IMR-90 (cell line): ENCODE measurements at regions not wholly inside any gene's neighbourhood (a gene's known extent, or its start where the extent isn't known, plus 50 kb on each side); places are given as distances from the start of the nearest gene placed in this dataset.

Experiments
- ATAC-seq: fragments of 200-7000 bp; cut with Tn5 transposase; 2 replicates; pipeline ENCODE4 v1.9.1; 2020; ENCODE audit warnings: low read depth, mild to moderate bottlenecking, moderate library complexity
- BruUV-seq: library from RNA; stranded (reverse); fragments of 400-500 nt; replicated peaks from 2 replicates; lab custom pipeline; 2021; lab: Mats Ljungman, UMichigan
- CTCF ChIA-PET: fragments of 300-600 bp; formaldehyde crosslinking; extraction: SDS; loops from one replicate; lab custom pipeline; 2021; ENCODE audit warnings: antibody characterized with exemption; lab: Yijun Ruan, JAX
- POLR2A ChIA-PET: fragments of 300-600 bp; sonication (Branson Sonifier 250); formaldehyde crosslinking; loops from one replicate; lab custom pipeline; 2022; ENCODE audit warnings: antibody characterized with exemption; ENCODE audit not compliant: unreplicated experiment; lab: Charles Lee
- DNase-seq: peaks from one replicate; pipeline ENCODE4 v3.0.0; 2013
- H2AFZ ChIP-seq: replicated peaks from 2 replicates; pipeline ENCODE3; 2013; ENCODE audit warnings: low read length, mild to moderate bottlenecking; ENCODE audit not compliant: poor library complexity
- H2AK5ac ChIP-seq: 2 replicates; pipeline ENCODE4 v1.6.1; 2013; ENCODE audit warnings: low read depth, low read length, inconsistent platforms
- H2AK9ac ChIP-seq: replicated peaks from 2 replicates; pipeline ENCODE3; 2013; ENCODE audit warnings: mild to moderate bottlenecking, low read depth, low read length, moderate library complexity; ENCODE audit not compliant: poor library complexity
- H2BK120ac ChIP-seq: 2 replicates; pipeline ENCODE4 v1.6.1; 2013; ENCODE audit warnings: low read depth, low read length, inconsistent platforms
- H2BK15ac ChIP-seq: 3 replicates; pipeline ENCODE4 v1.6.1; 2013; ENCODE audit warnings: low read depth, low read length, inconsistent platforms
- H2BK20ac ChIP-seq: 2 replicates; pipeline ENCODE4 v1.6.1; 2013; ENCODE audit warnings: low read depth, mild to moderate bottlenecking, inconsistent platforms, low read length, moderate library complexity
- H2BK5ac ChIP-seq: 2 replicates; pipeline ENCODE4 v1.6.1; 2013; ENCODE audit warnings: mild to moderate bottlenecking, low read depth, low read length, inconsistent platforms; ENCODE audit not compliant: poor library complexity, severe bottlenecking
- H3K14ac ChIP-seq: replicated peaks from 2 replicates; pipeline ENCODE4 v1.6.1; 2013; ENCODE audit warnings: low read depth, low read length, inconsistent platforms
- H3K18ac ChIP-seq: 2 replicates; pipeline ENCODE4 v1.6.1; 2013; ENCODE audit warnings: low read depth, low read length, control low read depth
- H3K23ac ChIP-seq: 2 replicates; pipeline ENCODE4 v1.6.1; 2013; ENCODE audit warnings: low read depth, low read length, inconsistent platforms
- H3K27ac ChIP-seq: 2 replicates; pipeline ENCODE4 v1.5.1; 2013; ENCODE audit warnings: mild to moderate bottlenecking, control low read depth, low read length; ENCODE audit not compliant: insufficient read depth
- H3K27me3 ChIP-seq: 2 replicates; pipeline ENCODE4 v1.6.1; 2013; ENCODE audit warnings: low read length; ENCODE audit not compliant: control insufficient read depth, insufficient read depth
- H3K36me3 ChIP-seq: 2 replicates; pipeline ENCODE4 v1.6.1; 2013; ENCODE audit warnings: low read length, mixed read lengths; ENCODE audit not compliant: control insufficient read depth, insufficient read depth
- H3K4ac ChIP-seq: 2 replicates; pipeline ENCODE4 v1.6.1; 2013; ENCODE audit warnings: low read depth, low read length, inconsistent platforms
- H3K4me1 ChIP-seq: 2 replicates; pipeline ENCODE4 v1.6.1; 2013; ENCODE audit warnings: low read length, mixed read lengths; ENCODE audit not compliant: control insufficient read depth, insufficient read depth
- H3K4me2 ChIP-seq: 2 replicates; pipeline ENCODE4 v1.6.1; 2013; ENCODE audit warnings: low read depth, mild to moderate bottlenecking, control low read depth, low read length, moderate library complexity
- H3K4me3 ChIP-seq: 2 replicates; pipeline ENCODE4 v1.5.1; 2013; ENCODE audit warnings: low read depth, mild to moderate bottlenecking, control low read depth, low read length, moderate library complexity; ENCODE audit not compliant: insufficient read depth
- H3K56ac ChIP-seq: 2 replicates; pipeline ENCODE4 v1.6.1; 2013; ENCODE audit warnings: low read length, inconsistent platforms; ENCODE audit not compliant: insufficient read depth; ENCODE audit errors: extremely low read depth
- H3K79me1 ChIP-seq, 2 experiments: 2 replicates each; pipeline ENCODE4 v1.6.1; 2013; ENCODE audit warnings: low read length in 2 of 2, inconsistent platforms in 1 of 2, low read depth in 1 of 2
- H3K9ac ChIP-seq: 2 replicates; pipeline ENCODE4 v1.6.1; 2013; ENCODE audit warnings: low read depth, low read length, control low read depth
- H3K9me1 ChIP-seq: 2 replicates; pipeline ENCODE4 v1.6.1; 2013; ENCODE audit warnings: low read length, inconsistent platforms; ENCODE audit not compliant: insufficient read depth
- H3K9me3 ChIP-seq: 2 replicates; pipeline ENCODE4 v1.6.1; 2013; ENCODE audit warnings: low read length; ENCODE audit not compliant: control insufficient read depth, insufficient read depth
- H4K20me1 ChIP-seq: 2 replicates; pipeline ENCODE4 v1.6.1; 2013; ENCODE audit warnings: low read length, inconsistent platforms; ENCODE audit not compliant: insufficient read depth
- H4K5ac ChIP-seq: 2 replicates; pipeline ENCODE4 v1.6.1; 2013; ENCODE audit warnings: mild to moderate bottlenecking, low read depth, low read length, control low read depth
- H4K8ac ChIP-seq, 2 experiments: 2 replicates each; pipeline ENCODE4 v1.6.1; 2013; ENCODE audit warnings: low read depth in 2 of 2, low read length in 2 of 2, control low read depth in 1 of 2, inconsistent platforms in 1 of 2
- H4K91ac ChIP-seq: 2 replicates; pipeline ENCODE4 v1.6.1; 2013; ENCODE audit warnings: low read depth, low read length, inconsistent platforms; ENCODE audit not compliant: insufficient read depth
- BHLHE40 ChIP-seq: fragments of 150-350 bp; IDR thresholded peaks from 2 replicates; pipeline ENCODE4 v1.6.1; 2016; ENCODE audit warnings: mild to moderate bottlenecking, low read depth, low read length
- CEBPB ChIP-seq: IDR thresholded peaks from 2 replicates; pipeline ENCODE4 v1.6.1; 2012; ENCODE audit warnings: low read depth, low read length, improper control_type of control experiment
- CHD1 ChIP-seq: IDR thresholded peaks from 2 replicates; pipeline ENCODE4 v1.6.1; 2012; ENCODE audit warnings: low read depth, low read length, improper control_type of control experiment
- FOS ChIP-seq: fragments of 150-350 bp; IDR thresholded peaks from 2 replicates; pipeline ENCODE4 v1.6.1; 2016; ENCODE audit warnings: low read depth, low read length
- MAFK ChIP-seq: IDR thresholded peaks from 2 replicates; pipeline ENCODE4 v1.6.1; 2012; ENCODE audit warnings: low read depth, low read length, improper control_type of control experiment
- MAZ ChIP-seq: IDR thresholded peaks from 2 replicates; pipeline ENCODE4 v1.6.1; 2012; ENCODE audit warnings: low read depth, mild to moderate bottlenecking, low read length, improper control_type of control experiment, moderate library complexity, borderline replicate concordance
- MXI1 ChIP-seq: IDR thresholded peaks from 2 replicates; pipeline ENCODE4 v1.6.1; 2012; ENCODE audit warnings: low read depth, mild to moderate bottlenecking, low read length, moderate library complexity, borderline replicate concordance
- NFE2L2 ChIP-seq: fragments of 150-350 bp; IDR thresholded peaks from 2 replicates; pipeline ENCODE4 v1.6.1; 2016; ENCODE audit warnings: low read depth, mild to moderate bottlenecking, low read length
- POLR2A ChIP-seq: IDR thresholded peaks from 2 replicates; pipeline ENCODE4 v1.6.1; 2012; ENCODE audit warnings: mild to moderate bottlenecking, low read depth, low read length
- RAD21 ChIP-seq: IDR thresholded peaks from 2 replicates; pipeline ENCODE4 v1.6.1; 2012; ENCODE audit warnings: low read length, improper control_type of control experiment
- RCOR1 ChIP-seq: IDR thresholded peaks from 2 replicates; pipeline ENCODE4 v1.6.1; 2012; ENCODE audit warnings: mild to moderate bottlenecking, low read length, improper control_type of control experiment; ENCODE audit not compliant: insufficient replicate concordance
- RFX5 ChIP-seq: IDR thresholded peaks from 2 replicates; pipeline ENCODE4 v1.8.0; 2012; ENCODE audit warnings: low read depth, mild to moderate bottlenecking, low read length, moderate library complexity
- SMC3 ChIP-seq: fragments of 150-350 bp; IDR thresholded peaks from 2 replicates; pipeline ENCODE4 v1.6.1; 2016; ENCODE audit warnings: low read depth, mild to moderate bottlenecking, antibody characterized with exemption, low read length, moderate library complexity
- WGBS, 2 experiments: methylation state at CpG; one replicate each; pipeline versions ENCODE4 v1.1.5 to v1.1.7; 2013; ENCODE audit warnings: missing lambda C conversion rate in 2 of 2; ENCODE audit not compliant: insufficient read length in 1 of 2; ENCODE audit errors: extremely low coverage in 2 of 2; 5-methylcytosine and 5-hydroxymethylcytosine counted together
- dilution Hi-C: fragments of 300-500 bp; cut with HindIII; formaldehyde crosslinking; loops from one replicate; pipeline ENCODE4 v1.14.3; 2018; ENCODE audit warnings: low sequenced_read_pairs; ENCODE audit not compliant: unreplicated experiment
- in situ Hi-C: fragments of 300-500 bp; cut with MboI; formaldehyde crosslinking; loops from 3 replicates; pipeline ENCODE4 v1.14.3; 2019; ENCODE audit warnings: low sequenced_read_pairs, inconsistent platforms, mixed read lengths
- intact Hi-C: fragments of 100-400 bp; cut with micrococcal nuclease; formaldehyde crosslinking; loops from 2 replicates; pipeline ENCODE4 v1.10.0; 2022
- TF ChIP-seq, protein P1 (sequence below): conservative IDR thresholded peaks from 2 replicates; pipeline ENCODE4 v1.5.1; 2012; ENCODE audit warnings: mild to moderate bottlenecking, low read depth, low read length, improper control_type of control experiment
- TF ChIP-seq, protein P2 (sequence below): fragments of 150-350 bp; IDR thresholded peaks from 2 replicates; pipeline ENCODE4 v1.6.1; 2017; ENCODE audit warnings: mild to moderate bottlenecking, antibody characterized with exemption, low read length, low read depth
- TF ChIP-seq, protein P3 (sequence below): fragments of 150-350 bp; IDR thresholded peaks from 2 replicates; pipeline ENCODE4 v1.6.1; 2016; ENCODE audit warnings: low read depth, mild to moderate bottlenecking, low read length, moderate library complexity, borderline replicate concordance

DNA sequence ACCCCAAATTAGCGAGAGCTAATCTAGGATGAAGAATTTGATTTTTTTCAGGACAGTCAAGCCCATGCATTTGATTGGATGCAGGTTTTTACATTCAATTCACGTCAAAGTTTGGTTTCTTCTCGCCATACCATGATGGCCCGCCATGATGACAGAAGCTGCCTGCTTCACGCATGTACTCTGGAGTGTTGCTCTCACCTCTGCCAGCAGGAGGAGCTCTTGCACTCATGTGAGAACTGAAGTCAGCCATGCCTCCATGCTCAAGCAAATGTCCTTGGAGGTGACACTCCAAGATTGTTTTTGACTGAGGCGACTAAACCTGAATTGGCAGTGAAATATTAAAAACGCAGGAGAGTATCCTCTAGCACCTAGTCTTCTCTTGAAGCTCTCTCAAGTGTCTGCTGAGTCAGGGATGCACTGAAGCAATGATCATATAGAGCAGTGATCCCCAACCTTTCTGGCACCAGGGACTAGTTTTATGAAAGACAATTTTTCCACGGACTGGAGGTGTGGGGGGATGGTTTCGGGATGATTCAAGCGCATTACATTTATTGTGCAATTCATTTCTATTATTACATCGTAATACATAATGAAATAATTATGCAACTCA, 120.9 kb downstream of the SAMMSON start:
- 78% methylated on average over 5 of the region's 11 CpGs; no CpG with 5 or more reads in 1 of the 2 experiments for WGBS, 2 experiments
- Histone ChIP-seq H3K14ac (no peak overlapping the region), H3K27me3 (no peaks in the 10 kb centered on the region), H3K4ac (no peak overlapping the region), H3K9me1 (no peaks in the 10 kb centered on the region), H3K9ac (no peak overlapping the region), H4K20me1 (no peaks in the 10 kb centered on the region), H3K27ac (no peak overlapping the region), H4K5ac (no peak overlapping the region), H2BK15ac (no peak overlapping the region), H3K23ac (no peak overlapping the region), H2BK120ac (no peak overlapping the region), H3K9me3 (no peaks in the 10 kb centered on the region), H4K91ac (no peak overlapping the region), H3K4me1 (no peaks in the 10 kb centered on the region), H3K4me2 (no peak overlapping the region), H3K36me3 (no peaks in the 10 kb centered on the region), H3K4me3 (no peak overlapping the region), H3K18ac (no peak overlapping the region), H2AFZ (peak overlapping the region; percentile 8), H2AK9ac (no peak overlapping the region), H3K79me1 (no peaks in the 10 kb centered on the region), H4K8ac (no peak overlapping the region), H2BK5ac (no peak overlapping the region), H3K56ac (no peak overlapping the region), H2BK20ac (no peak overlapping the region), H2AK5ac (no peak overlapping the region)
- BruUV-seq = no TSS peak
- CTCF ChIA-PET = interaction anchor here (0.5 to 1.2 kb wide), 6 partner anchors 8 to 1177 kb away, joined by 3 to 6 read pairs (median 4); no protein-coding TSS in a partner anchor
- POLR2A ChIA-PET = no interaction called here
- in situ Hi-C loops (no loop called here), dilution Hi-C loops (no loop called here), intact Hi-C loops (loop anchor here (1.0 kb wide), 1 partner anchor 239 kb away; no protein-coding TSS in a partner anchor)
- ATAC-seq (no peak), DNase-seq (peak; percentile 52)
- no peak for TF ChIP-seq NFE2L2
- no peak for TF ChIP-seq RFX5
- TF ChIP-seq FOS = no peak
- peak; percentile 40; the same call in 1 of the 2 replicates for TF ChIP-seq SMC3
- no peak for TF ChIP-seq MAFK
- no peak for TF ChIP-seq CHD1
- no peak for TF ChIP-seq MAZ
- peak; percentile 54 for TF ChIP-seq RAD21
- TF ChIP-seq POLR2A = no peak
- TF ChIP-seq, protein P1, sequence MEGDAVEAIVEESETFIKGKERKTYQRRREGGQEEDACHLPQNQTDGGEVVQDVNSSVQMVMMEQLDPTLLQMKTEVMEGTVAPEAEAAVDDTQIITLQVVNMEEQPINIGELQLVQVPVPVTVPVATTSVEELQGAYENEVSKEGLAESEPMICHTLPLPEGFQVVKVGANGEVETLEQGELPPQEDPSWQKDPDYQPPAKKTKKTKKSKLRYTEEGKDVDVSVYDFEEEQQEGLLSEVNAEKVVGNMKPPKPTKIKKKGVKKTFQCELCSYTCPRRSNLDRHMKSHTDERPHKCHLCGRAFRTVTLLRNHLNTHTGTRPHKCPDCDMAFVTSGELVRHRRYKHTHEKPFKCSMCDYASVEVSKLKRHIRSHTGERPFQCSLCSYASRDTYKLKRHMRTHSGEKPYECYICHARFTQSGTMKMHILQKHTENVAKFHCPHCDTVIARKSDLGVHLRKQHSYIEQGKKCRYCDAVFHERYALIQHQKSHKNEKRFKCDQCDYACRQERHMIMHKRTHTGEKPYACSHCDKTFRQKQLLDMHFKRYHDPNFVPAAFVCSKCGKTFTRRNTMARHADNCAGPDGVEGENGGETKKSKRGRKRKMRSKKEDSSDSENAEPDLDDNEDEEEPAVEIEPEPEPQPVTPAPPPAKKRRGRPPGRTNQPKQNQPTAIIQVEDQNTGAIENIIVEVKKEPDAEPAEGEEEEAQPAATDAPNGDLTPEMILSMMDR = peak; percentile 54
- 0 out of 2 replicates have a peak, but pooled peaks have one; percentile 34 for TF ChIP-seq CEBPB
- TF ChIP-seq RCOR1 = no peak
- no peak for TF ChIP-seq BHLHE40
- no peak for TF ChIP-seq MXI1
- TF ChIP-seq, protein P2, sequence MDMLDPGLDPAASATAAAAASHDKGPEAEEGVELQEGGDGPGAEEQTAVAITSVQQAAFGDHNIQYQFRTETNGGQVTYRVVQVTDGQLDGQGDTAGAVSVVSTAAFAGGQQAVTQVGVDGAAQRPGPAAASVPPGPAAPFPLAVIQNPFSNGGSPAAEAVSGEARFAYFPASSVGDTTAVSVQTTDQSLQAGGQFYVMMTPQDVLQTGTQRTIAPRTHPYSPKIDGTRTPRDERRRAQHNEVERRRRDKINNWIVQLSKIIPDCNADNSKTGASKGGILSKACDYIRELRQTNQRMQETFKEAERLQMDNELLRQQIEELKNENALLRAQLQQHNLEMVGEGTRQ = no peak
- TF ChIP-seq, protein P3, sequence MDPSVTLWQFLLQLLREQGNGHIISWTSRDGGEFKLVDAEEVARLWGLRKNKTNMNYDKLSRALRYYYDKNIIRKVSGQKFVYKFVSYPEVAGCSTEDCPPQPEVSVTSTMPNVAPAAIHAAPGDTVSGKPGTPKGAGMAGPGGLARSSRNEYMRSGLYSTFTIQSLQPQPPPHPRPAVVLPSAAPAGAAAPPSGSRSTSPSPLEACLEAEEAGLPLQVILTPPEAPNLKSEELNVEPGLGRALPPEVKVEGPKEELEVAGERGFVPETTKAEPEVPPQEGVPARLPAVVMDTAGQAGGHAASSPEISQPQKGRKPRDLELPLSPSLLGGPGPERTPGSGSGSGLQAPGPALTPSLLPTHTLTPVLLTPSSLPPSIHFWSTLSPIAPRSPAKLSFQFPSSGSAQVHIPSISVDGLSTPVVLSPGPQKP = no peak
